Osteocyte (in vitro differentiated cells): ENCODE measurements at regions not wholly inside any gene's neighbourhood (a gene's known extent, or its start where the extent isn't known, plus 50 kb on each side); places are given as distances from the start of the nearest gene placed in this dataset.

ENCODE experiments used
- DNase-seq: peaks from one replicate; pipeline ENCODE4 v3.0.0; 2021; ENCODE audit warnings: mixed read lengths; ENCODE audit not compliant: unreplicated experiment; ENCODE audit errors: extremely low spot score
- H3K27ac Mint-ChIP-seq: one replicate; pipeline ENCODE4 v1.8.0; 2021; ENCODE audit warnings: mild to moderate bottlenecking, mixed read lengths; ENCODE audit not compliant: unreplicated experiment
- H3K27me3 Mint-ChIP-seq: one replicate; pipeline ENCODE4 v1.8.0; 2021; ENCODE audit warnings: mixed read lengths; ENCODE audit not compliant: unreplicated experiment
- H3K36me3 Mint-ChIP-seq: one replicate; pipeline ENCODE4 v1.8.0; 2021; ENCODE audit warnings: mixed read lengths; ENCODE audit not compliant: unreplicated experiment
- H3K4me1 Mint-ChIP-seq: one replicate; pipeline ENCODE4 v1.8.0; 2021; ENCODE audit warnings: mixed read lengths; ENCODE audit not compliant: unreplicated experiment
- H3K4me3 Mint-ChIP-seq: one replicate; pipeline ENCODE4 v1.8.0; 2021; ENCODE audit warnings: mild to moderate bottlenecking, moderate library complexity, mixed read lengths; ENCODE audit not compliant: unreplicated experiment
- H3K9me3 Mint-ChIP-seq: one replicate; pipeline ENCODE4 v1.8.0; 2021; ENCODE audit warnings: mixed read lengths; ENCODE audit not compliant: unreplicated experiment
- TF ChIP-seq, protein P1 (sequence below): fragments of 200-600 bp; sonication (generic); IDR thresholded peaks from 2 replicates; pipeline ENCODE4 v1.5.0; 2021; ENCODE audit warnings: antibody characterized with exemption, mild to moderate bottlenecking, moderate library complexity

DNA sequence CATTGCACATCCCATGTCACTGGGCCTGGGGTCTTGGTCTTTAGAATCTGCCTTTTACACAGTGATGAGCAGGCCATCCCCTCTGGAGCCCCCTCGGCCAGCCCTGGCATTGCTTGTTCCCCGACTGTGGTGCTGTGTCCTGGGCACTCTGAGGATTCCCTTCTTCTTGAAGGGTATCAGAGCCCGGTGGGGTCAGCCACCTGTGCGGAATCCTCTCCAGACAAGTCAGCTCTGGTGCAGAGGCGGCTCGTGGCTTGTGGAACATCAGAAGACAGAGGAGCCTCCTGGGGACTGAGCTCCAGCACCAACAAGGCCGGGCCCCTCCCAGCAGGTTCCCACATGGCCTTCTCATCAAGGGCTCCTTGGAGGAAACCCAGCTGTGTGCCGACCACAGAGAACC lies 57.9 kb upstream of the AJAP1 start:
- Mint-ChIP-seq H3K4me1 (no peaks in the 10 kb centered on the region), H3K4me3 (no peak overlapping the region), H3K27ac (no peak overlapping the region), H3K27me3 (no peaks in the 10 kb centered on the region), H3K9me3 (no peaks in the 10 kb centered on the region), H3K36me3 (no peaks in the 10 kb centered on the region)
- DNase-seq, result no peak
- TF ChIP-seq, protein P1, sequence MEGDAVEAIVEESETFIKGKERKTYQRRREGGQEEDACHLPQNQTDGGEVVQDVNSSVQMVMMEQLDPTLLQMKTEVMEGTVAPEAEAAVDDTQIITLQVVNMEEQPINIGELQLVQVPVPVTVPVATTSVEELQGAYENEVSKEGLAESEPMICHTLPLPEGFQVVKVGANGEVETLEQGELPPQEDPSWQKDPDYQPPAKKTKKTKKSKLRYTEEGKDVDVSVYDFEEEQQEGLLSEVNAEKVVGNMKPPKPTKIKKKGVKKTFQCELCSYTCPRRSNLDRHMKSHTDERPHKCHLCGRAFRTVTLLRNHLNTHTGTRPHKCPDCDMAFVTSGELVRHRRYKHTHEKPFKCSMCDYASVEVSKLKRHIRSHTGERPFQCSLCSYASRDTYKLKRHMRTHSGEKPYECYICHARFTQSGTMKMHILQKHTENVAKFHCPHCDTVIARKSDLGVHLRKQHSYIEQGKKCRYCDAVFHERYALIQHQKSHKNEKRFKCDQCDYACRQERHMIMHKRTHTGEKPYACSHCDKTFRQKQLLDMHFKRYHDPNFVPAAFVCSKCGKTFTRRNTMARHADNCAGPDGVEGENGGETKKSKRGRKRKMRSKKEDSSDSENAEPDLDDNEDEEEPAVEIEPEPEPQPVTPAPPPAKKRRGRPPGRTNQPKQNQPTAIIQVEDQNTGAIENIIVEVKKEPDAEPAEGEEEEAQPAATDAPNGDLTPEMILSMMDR, result no peak

DNA sequence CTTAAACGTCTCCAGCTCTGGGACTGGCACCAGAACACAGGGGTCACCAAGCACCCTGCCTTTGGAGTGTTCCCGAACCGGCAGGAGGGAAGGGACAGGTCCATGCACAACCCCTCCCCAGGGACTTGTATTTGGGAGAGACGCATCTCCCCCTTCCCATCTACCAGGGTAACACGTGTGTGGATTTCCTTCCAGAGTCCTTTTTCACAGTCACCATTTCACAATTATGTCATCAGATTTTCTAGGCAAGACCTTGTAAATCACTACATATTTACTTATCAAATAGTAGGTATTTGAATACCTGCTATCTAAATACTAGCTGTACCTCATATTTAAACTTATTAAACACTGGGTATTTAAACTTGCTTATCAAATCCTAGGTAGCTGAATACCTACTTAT lies 57.4 kb upstream of the AJAP1 start:
- DNase-seq, result no peak

DNA sequence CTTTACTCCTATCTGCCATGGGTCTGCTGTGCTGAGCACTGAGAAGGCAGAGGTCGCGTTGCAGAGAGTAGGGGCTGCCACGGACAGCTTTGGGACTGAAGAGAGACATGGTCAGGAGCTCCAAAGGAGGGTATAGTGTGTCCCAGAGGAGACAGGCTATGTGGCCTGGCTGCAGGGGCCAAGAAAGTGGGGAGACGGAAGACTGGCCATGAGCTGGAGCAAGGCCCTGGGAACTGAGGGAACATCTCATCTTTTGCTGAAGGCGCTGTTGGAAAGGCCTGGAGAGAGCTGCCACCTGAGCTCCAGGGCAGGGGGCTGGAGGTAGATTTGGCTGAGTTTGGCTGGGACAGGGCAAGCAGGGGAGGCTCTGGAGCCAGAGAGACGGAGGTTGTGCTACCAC lies 55.8 kb upstream of the AJAP1 start:
- H3K36me3 Mint-ChIP-seq, result no peaks in the 10 kb centered on the region
- H3K4me3 Mint-ChIP-seq, result no peak overlapping the region
- no peak for DNase-seq
- no peaks in the 10 kb centered on the region for H3K4me1 Mint-ChIP-seq
- H3K27ac Mint-ChIP-seq, result no peak overlapping the region
- TF ChIP-seq, protein P1, result no peak
- H3K27me3 Mint-ChIP-seq, result no peaks in the 10 kb centered on the region
- peaks cover 7% of the 10 kb centered on the region for H3K9me3 Mint-ChIP-seq

More for the DNA sequence above, 57.4 kb upstream of the AJAP1 start:
- TF ChIP-seq, protein P1, result no peak
- no peak overlapping the region for H3K4me3 Mint-ChIP-seq
- no peaks in the 10 kb centered on the region for H3K27me3 Mint-ChIP-seq
- H3K4me1 Mint-ChIP-seq, result no peaks in the 10 kb centered on the region
- H3K27ac Mint-ChIP-seq, result no peak overlapping the region
- no peaks in the 10 kb centered on the region for H3K36me3 Mint-ChIP-seq
- H3K9me3 Mint-ChIP-seq, result no peaks in the 10 kb centered on the region

DNA sequence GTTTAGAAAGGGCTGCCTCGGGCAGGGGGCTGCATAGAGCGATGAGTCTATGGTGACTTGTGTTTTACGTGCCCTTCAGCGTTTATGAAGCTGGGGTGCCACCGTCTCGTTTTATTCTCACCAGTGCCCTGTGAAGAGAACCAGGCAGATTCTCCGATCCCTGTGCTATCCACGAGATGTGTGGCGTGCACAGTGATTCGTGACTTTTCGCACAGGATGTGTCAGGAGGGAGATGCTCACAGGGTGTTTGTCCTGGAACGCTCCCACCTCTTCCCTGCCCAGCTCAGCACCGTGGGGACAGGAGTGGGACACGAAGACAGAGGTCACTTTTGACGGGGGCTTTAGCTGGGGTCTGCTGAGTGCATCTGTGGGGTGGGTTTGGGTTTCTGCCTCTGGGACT lies 54.9 kb upstream of the AJAP1 start:
- Mint-ChIP-seq H3K9me3 (peaks cover 9% of the 10 kb centered on the region), H3K4me1 (no peaks in the 10 kb centered on the region), H3K4me3 (no peak overlapping the region), H3K27me3 (no peaks in the 10 kb centered on the region), H3K27ac (no peak overlapping the region), H3K36me3 (no peaks in the 10 kb centered on the region)
- DNase-seq, result no peak
- TF ChIP-seq, protein P1, result no peak

DNA sequence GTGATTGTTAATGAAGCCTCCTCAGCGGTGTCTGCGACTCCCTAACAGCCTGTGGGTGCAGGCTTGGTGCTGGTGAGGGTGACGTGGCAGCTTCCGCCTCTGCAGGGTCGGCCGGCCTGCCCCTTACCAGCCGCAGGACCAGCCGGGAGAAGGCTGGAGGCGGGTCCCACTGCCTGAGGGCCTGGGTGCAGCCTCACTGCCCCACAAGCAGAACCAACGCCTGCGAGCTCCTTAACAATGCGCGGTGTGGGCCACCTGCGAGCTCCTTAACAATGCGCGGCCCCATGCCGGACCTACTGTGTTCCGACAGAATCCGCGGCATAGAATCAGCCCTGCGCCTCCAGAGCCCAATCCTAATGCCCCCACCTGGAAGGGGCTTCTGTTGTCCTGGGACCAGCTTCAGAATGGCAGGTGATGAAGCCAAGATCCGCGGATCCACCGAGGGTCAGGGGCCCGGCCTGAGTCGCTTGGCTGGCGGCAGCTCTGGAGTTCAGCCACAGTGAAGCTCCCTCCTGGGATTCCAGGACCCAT lies 54.4 kb upstream of the AJAP1 start:
- DNase-seq, result no peak
- peaks cover 9% of the 10 kb centered on the region for H3K9me3 Mint-ChIP-seq

More for the DNA sequence above, 54.4 kb upstream of the AJAP1 start:
- H3K27ac Mint-ChIP-seq, result no peak overlapping the region
- no peaks in the 10 kb centered on the region for H3K36me3 Mint-ChIP-seq
- H3K4me3 Mint-ChIP-seq, result no peak overlapping the region
- TF ChIP-seq, protein P1, result no peak
- no peaks in the 10 kb centered on the region for H3K27me3 Mint-ChIP-seq
- no peaks in the 10 kb centered on the region for H3K4me1 Mint-ChIP-seq
